ENCODE measurements at regions not wholly inside any gene's neighbourhood (a gene's known extent, or its start where the extent isn't known, plus 50 kb on each side); places are given as distances from the start of the nearest gene placed in this dataset.

DNA sequence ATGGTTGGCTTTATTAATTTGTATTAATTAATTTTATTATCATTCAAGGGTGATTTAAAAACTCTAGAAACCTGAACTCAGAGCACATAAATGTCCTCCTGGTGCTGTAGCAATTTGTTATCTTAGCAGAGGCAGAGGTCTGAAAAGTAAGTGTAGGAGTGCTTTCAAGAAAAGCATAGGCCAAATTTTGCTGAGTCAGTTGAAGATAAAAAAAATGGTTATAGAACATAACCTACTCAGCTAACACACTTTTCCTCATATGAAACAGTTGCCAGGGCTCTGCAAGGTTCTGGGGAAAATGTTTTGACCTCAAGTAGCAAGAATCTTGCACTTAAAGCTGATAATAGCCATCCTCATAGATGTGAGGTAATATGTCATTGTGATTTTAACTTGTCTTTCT is 53.5 kb upstream of the CHODL start:
- TF ChIP-seq CTCF (IDR thresholded peaks at IDR 0.05; ENCODE audit: low read depth, low read length), result no peak
- no peak overlapping the region for H3K4me3 ChIP-seq (ENCODE audit: low read depth, low read length)

GRCh38 chr21:18178509-18178908 is 66.1 kb upstream of the CHODL start:
- no peak for TF ChIP-seq CTCF (IDR thresholded peaks at IDR 0.05; ENCODE audit: low read depth, low read length)

DNA sequence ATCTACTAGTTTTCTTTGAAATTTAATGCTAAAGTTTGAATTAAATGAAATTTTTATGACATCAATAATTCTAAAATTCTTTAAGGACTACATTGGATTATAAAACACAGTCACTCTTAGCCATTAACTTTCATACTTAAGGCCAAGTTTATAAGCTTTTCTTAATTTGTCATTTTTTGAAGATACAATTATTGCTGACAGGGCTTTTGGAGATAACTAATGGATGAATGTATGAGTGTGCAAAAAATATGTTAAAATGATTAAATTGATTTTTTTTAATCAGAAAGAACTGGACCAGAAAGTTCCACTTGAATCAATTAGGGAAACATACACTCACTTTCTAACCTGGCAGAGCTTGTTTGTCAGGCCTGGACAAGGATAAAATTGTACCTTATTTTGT is 70.3 kb upstream of the CHODL start:
- TF ChIP-seq CTCF (IDR thresholded peaks at IDR 0.05; ENCODE audit: low read depth, low read length), result no peak
- no peak overlapping the region for H3K4me3 ChIP-seq (ENCODE audit: low read depth, low read length)

More at GRCh38 chr21:18178509-18178908, 66.1 kb upstream of the CHODL start:
- H3K4me3 ChIP-seq (ENCODE audit: low read depth, low read length), result no peak overlapping the region

- TF ChIP-seq CTCF (IDR thresholded peaks at IDR 0.05; ENCODE audit: low read depth, low read length), result no peak
- H3K4me3 ChIP-seq (ENCODE audit: low read depth, low read length), result no peak overlapping the region
Measured at GRCh38 chr21:18170829-18171228, 73.8 kb upstream of the CHODL start.

- H3K4me3 ChIP-seq (ENCODE audit: low read depth, low read length), result no peak overlapping the region
- TF ChIP-seq CTCF (IDR thresholded peaks at IDR 0.05; ENCODE audit: low read depth, low read length), result no peak
Measured at GRCh38 chr21:18170221-18170620, 74.4 kb upstream of the CHODL start.

- H3K4me3 ChIP-seq (ENCODE audit: low read depth, low read length), result no peak overlapping the region
Measured at GRCh38 chr21:18168108-18168507, 76.5 kb upstream of the CHODL start.

DNA sequence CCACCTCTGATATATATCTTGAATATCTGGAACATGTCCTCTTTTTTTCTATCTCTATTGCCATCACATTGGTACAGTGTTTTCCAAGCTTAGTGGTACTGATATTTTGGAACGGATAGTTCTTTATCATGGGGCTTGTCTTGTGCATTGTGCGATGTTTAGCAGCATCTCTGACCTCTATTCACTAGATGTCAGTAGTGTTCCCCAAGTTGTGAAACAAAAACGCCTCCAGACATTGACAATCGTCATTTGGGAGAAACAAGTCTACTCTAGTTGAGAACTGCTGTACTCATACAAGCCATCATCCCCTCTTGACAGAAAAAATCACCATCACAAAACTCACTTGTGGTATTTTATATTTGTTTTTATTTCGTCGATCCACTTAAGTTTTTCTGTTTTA is 79.7 kb upstream of the CHODL start:
- no peak overlapping the region for H3K4me3 ChIP-seq (ENCODE audit: low read depth, low read length)
- no peak for TF ChIP-seq CTCF (IDR thresholded peaks at IDR 0.05; ENCODE audit: low read depth, low read length)

More at GRCh38 chr21:18168108-18168507, 76.5 kb upstream of the CHODL start:
- no peak for TF ChIP-seq CTCF (IDR thresholded peaks at IDR 0.05; ENCODE audit: low read depth, low read length)
